HFFc6 (cell line): ENCODE measurements at regions not wholly inside any gene's neighbourhood (a gene's known extent, or its start where the extent isn't known, plus 50 kb on each side); places are given as distances from the start of the nearest gene placed in this dataset.
"Not testable (repeated sequence)": the region's sequence is repeated elsewhere in the genome, so short reads cannot be mapped to it uniquely, and the experiment has no call there.

Experiments used
- DNase-seq: peaks from one replicate; pipeline ENCODE4 v3.0.0-alpha.2; 2018
- H3K27ac Mint-ChIP-seq: 2 replicates; pipeline ENCODE4 v1.8.0; 2020; ENCODE audit warnings: mild to moderate bottlenecking, mixed read lengths
- H3K27me3 Mint-ChIP-seq: 2 replicates; pipeline ENCODE4 v1.8.0; 2021; ENCODE audit warnings: mild to moderate bottlenecking, moderate library complexity, mixed read lengths; ENCODE audit not compliant: insufficient read depth
- H3K36me3 Mint-ChIP-seq: 2 replicates; pipeline ENCODE4 v1.8.0; 2021; ENCODE audit warnings: low read depth, mixed read lengths
- H3K4me1 Mint-ChIP-seq: 2 replicates; pipeline ENCODE4 v1.8.0; 2020; ENCODE audit warnings: low read depth, mixed read lengths
- H3K4me3 Mint-ChIP-seq: 2 replicates; pipeline ENCODE4 v1.8.0; 2020; ENCODE audit warnings: mild to moderate bottlenecking, moderate library complexity, mixed read lengths
- H3K9me3 Mint-ChIP-seq: 2 replicates; pipeline ENCODE4 v1.8.0; 2020; ENCODE audit warnings: mild to moderate bottlenecking, mixed read lengths
- CTCF ChIP-seq: fragments of 200-600 bp; sonication (generic); IDR thresholded peaks from 2 replicates; pipeline ENCODE4 v1.5.0; 2021; ENCODE audit warnings: antibody characterized with exemption, mild to moderate bottlenecking

- no peak for DNase-seq
- no peaks in the 10 kb centered on the region for H3K4me1 Mint-ChIP-seq
- H3K27me3 Mint-ChIP-seq = no peaks in the 10 kb centered on the region; the same call in 1 of the 2 replicates
- no peak overlapping the region for H3K27ac Mint-ChIP-seq
- no peak overlapping the region for H3K4me3 Mint-ChIP-seq
- peaks cover 27% of the 10 kb centered on the region for H3K9me3 Mint-ChIP-seq
- TF ChIP-seq CTCF = no peak
- H3K36me3 Mint-ChIP-seq = peaks cover under 1% of the 10 kb centered on the region; the same call in 1 of the 2 replicates
Observed at GRCh38 chr13:78061806-78062205, 143.2 kb upstream of the EDNRB start.

- H3K36me3 Mint-ChIP-seq = peaks cover 7% of the 10 kb centered on the region; the same call in 1 of the 2 replicates
- no peak overlapping the region for H3K4me3 Mint-ChIP-seq
- no peak for TF ChIP-seq CTCF
- no peak for DNase-seq
- peaks cover 35% of the 10 kb centered on the region for H3K9me3 Mint-ChIP-seq
- H3K27me3 Mint-ChIP-seq = no peaks in the 10 kb centered on the region; the same call in 1 of the 2 replicates
- no peaks in the 10 kb centered on the region for H3K4me1 Mint-ChIP-seq
- no peak overlapping the region for H3K27ac Mint-ChIP-seq
Observed at GRCh38 chr13:78060966-78061365, 142.3 kb upstream of the EDNRB start.

DNA sequence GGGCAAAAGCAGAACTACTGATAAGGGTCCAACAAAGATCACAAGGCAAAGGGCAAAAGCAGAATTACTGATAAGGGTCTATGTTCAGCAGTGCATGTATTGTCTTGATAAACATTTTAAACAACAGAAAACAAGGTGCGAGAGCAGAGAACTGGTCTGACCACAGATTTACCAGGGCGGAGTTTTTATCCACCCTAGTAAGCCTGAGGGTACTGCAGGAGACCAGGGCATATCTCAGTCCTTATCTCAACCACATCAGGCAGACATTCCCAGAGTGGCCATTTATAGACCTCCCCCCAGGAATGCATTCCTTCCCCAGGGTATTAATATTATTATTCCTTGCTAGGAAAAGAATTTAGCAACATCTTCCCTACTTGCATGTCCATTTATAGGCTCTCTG is 138.2 kb upstream of the EDNRB start:
- not testable (repeated sequence) for DNase-seq, H3K4me3 Mint-ChIP-seq, H3K27me3 Mint-ChIP-seq, H3K27ac Mint-ChIP-seq, H3K36me3 Mint-ChIP-seq, H3K4me1 Mint-ChIP-seq
- H3K9me3 Mint-ChIP-seq = peaks cover 41% of the 10 kb centered on the region

GRCh38 chr13:78054157-78054556 is 135.5 kb upstream of the EDNRB start:
- no peak for DNase-seq
- no peak for TF ChIP-seq CTCF
- H3K9me3 Mint-ChIP-seq = peaks cover 30% of the 10 kb centered on the region
- H3K27ac Mint-ChIP-seq = no peak overlapping the region
- no peaks in the 10 kb centered on the region for H3K4me1 Mint-ChIP-seq
- no peaks in the 10 kb centered on the region; the same call in 1 of the 2 replicates for H3K27me3 Mint-ChIP-seq
- peaks cover 7% of the 10 kb centered on the region; the same call in 1 of the 2 replicates for H3K36me3 Mint-ChIP-seq
- no peak overlapping the region for H3K4me3 Mint-ChIP-seq

DNA sequence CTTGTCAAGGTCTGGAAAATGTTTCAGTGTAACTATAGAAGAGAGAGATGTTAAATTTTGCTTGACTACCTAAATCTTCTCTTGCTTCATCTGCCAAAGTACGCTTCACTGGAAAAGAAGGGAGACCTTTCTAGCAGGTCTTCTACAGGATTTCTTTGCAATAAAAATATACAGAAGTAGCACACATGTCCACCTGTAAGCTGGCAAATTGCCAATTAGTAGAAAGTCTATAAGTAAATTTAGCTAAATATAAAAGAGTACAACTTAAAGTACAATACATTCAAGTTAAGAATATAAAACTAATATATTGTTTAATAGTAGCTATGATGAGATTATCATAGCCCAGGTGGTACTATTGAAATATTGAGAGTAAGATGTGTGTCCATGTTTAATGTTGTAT is 128.5 kb upstream of the EDNRB start:
- Mint-ChIP-seq H3K27me3 (no peaks in the 10 kb centered on the region; the same call in 1 of the 2 replicates), H3K4me3 (no peak overlapping the region), H3K36me3 (no peaks in the 10 kb centered on the region), H3K9me3 (peaks cover 17% of the 10 kb centered on the region), H3K4me1 (no peaks in the 10 kb centered on the region), H3K27ac (no peak overlapping the region)
- DNase-seq = no peak
- TF ChIP-seq CTCF = no peak

- peaks cover 23% of the 10 kb centered on the region for H3K9me3 Mint-ChIP-seq
- DNase-seq = no peak
- no peak for TF ChIP-seq CTCF
- no peaks in the 10 kb centered on the region for H3K4me1 Mint-ChIP-seq
- H3K27ac Mint-ChIP-seq = no peak overlapping the region
- no peaks in the 10 kb centered on the region for H3K36me3 Mint-ChIP-seq
- H3K27me3 Mint-ChIP-seq = no peaks in the 10 kb centered on the region; the same call in 1 of the 2 replicates
- no peak overlapping the region for H3K4me3 Mint-ChIP-seq
Observed at GRCh38 chr13:78046331-78046730, 127.7 kb upstream of the EDNRB start.
